GM10847 (cell line): ENCODE measurements at regions not wholly inside any gene's neighbourhood (a gene's known extent, or its start where the extent isn't known, plus 50 kb on each side); places are given as distances from the start of the nearest gene placed in this dataset.

Source experiments
- POLR2A ChIP-seq: IDR thresholded peaks from 2 replicates; pipeline ENCODE4 v1.6.1; 2011; ENCODE audit not compliant: insufficient read length; ENCODE audit errors: extremely low read depth

- no peak for TF ChIP-seq POLR2A
These were observed 918.6 kb downstream of the UQCRFS1 start for GRCh38 chr19:28294395-28294794.

GRCh38 chr19:28293685-28294084, 919.3 kb downstream of the UQCRFS1 start:
- TF ChIP-seq POLR2A, result no peak

- TF ChIP-seq POLR2A, result no peak
These were observed 920.0 kb downstream of the UQCRFS1 start for GRCh38 chr19:28292822-28293500.

- TF ChIP-seq POLR2A, result no peak
These were observed 921.1 kb downstream of the UQCRFS1 start for GRCh38 chr19:28291874-28292273.

- no peak for TF ChIP-seq POLR2A
These were observed 921.8 kb downstream of the UQCRFS1 start for GRCh38 chr19:28290963-28291657.

GRCh38 chr19:28289295-28290063, 923.5 kb downstream of the UQCRFS1 start:
- TF ChIP-seq POLR2A, result no peak

- no peak for TF ChIP-seq POLR2A
These were observed 924.2 kb downstream of the UQCRFS1 start for GRCh38 chr19:28288572-28289264.

- TF ChIP-seq POLR2A, result no peak
These were observed 927.0 kb downstream of the UQCRFS1 start for GRCh38 chr19:28285917-28286316.

- TF ChIP-seq POLR2A, result no peak
These were observed 927.9 kb downstream of the UQCRFS1 start for GRCh38 chr19:28285078-28285477.

GRCh38 chr19:28284389-28284788, 928.6 kb downstream of the UQCRFS1 start:
- TF ChIP-seq POLR2A, result no peak

GRCh38 chr19:28283592-28283991, 929.4 kb downstream of the UQCRFS1 start:
- no peak for TF ChIP-seq POLR2A

GRCh38 chr19:28281676-28282075, 931.3 kb downstream of the UQCRFS1 start:
- no peak for TF ChIP-seq POLR2A

GRCh38 chr19:28264556-28264955, 948.4 kb downstream of the UQCRFS1 start:
- TF ChIP-seq POLR2A, result no peak

GRCh38 chr19:28258829-28259228, 954.1 kb downstream of the UQCRFS1 start:
- TF ChIP-seq POLR2A, result no peak

- no peak for TF ChIP-seq POLR2A
These were observed 955.6 kb downstream of the UQCRFS1 start for GRCh38 chr19:28257396-28257795.
